Motor neuron (in vitro differentiated cells): ENCODE measurements at regions not wholly inside any gene's neighbourhood (a gene's known extent, or its start where the extent isn't known, plus 50 kb on each side); places are given as distances from the start of the nearest gene placed in this dataset.
"Not testable (repeated sequence)": the region's sequence is repeated elsewhere in the genome, so short reads cannot be mapped to it uniquely, and the experiment has no call there.

Experiments used
- ATAC-seq, 8 experiments: fragments of 200-7000 bp; cut with Tn5 transposase; replicated peaks in 6 of 8; 2 replicates each; pipeline ENCODE4 v1.8.0; 2021; ENCODE audit warnings: mild to moderate bottlenecking in 8 of 8, moderate library complexity in 8 of 8
- H3K27ac ChIP-seq, 2 donors: fragments of 250-450 bp; sonication (Bioruptor Pico); 2 replicates each; pipeline ENCODE4 v1.9.0; 2021; ENCODE audit warnings: antibody characterized with exemption in 2 of 2, mild to moderate bottlenecking in 2 of 2, moderate library complexity in 1 of 2
- H3K4me1 ChIP-seq, 2 donors: fragments of 250-450 bp; sonication (Bioruptor Pico); replicated peaks in 1 of 2; 2 replicates each; pipeline ENCODE4 v1.6.1; 2021; ENCODE audit warnings: antibody characterized with exemption in 2 of 2, mild to moderate bottlenecking in 2 of 2, moderate library complexity in 1 of 2
- H3K4me3 ChIP-seq, 5 donors: fragments of 250-450 bp; sonication (Bioruptor Pico); 2 replicates each; pipeline ENCODE4 v1.9.0; 2021; ENCODE audit warnings: antibody characterized with exemption in 5 of 5, mild to moderate bottlenecking in 5 of 5, moderate library complexity in 4 of 5
- WGBS, 10 experiments: fragments of 450-650 bp; shearing (Covaris generic); methylation state at CpG; one replicate each; pipeline ENCODE4 v1.0.0; 2022; 5-methylcytosine and 5-hydroxymethylcytosine counted together
- in situ Hi-C, 9 experiments: fragments of 400-800 bp; cut with MboI; loops; one replicate each; pipeline ENCODE4 v1.15.0; 2021; ENCODE audit warnings: low sequenced_read_pairs in 9 of 9, low pct_unique_long_range_greater_than_20kb in 2 of 9; ENCODE audit not compliant: unreplicated experiment in 9 of 9

DNA sequence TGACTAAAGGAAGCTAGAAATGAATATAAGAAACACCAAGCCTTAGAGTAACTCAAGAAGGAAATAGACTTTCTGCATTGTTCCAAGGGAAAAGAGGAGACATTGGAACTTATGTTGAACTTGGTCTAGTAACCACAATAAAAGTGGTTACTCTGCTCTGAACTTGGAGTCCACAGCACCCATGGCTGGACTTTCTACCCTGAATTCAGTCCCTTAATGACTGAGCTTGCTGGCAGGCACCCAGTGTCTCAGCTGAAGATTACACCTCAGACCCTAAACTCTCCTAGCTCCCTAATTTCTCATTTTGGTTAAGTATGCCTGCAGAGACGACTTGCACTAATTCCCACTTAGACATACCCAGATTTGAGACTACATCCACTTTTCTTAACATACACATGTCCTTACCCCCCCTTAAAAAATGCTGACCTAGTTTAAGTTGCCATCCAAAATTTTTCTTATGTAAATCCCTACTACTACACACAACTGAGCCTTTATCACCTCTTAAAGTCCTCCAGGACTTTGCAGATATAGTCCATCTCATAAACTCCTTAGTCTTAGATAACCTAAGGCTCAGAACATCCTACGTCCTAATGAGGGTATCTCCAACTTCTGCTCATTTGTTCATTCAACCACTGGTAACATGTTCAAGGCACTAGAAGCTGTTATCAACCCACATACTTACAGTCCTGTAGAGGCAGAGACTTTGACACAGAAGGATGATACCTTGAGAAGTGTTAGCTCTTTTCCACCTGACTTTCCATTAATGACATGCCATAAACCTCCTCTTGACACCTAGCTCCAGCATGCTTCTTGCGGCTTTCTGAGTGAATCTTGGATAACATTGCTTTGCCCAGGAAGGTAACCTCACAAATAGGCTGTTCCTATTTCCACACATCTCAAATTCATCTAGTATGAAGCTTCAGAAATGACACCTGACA, 129.8 kb downstream of the ALDH8A1 start:
- in situ Hi-C loops: loop anchor here in 3 of 9 experiments (10.0 to 25.0 kb wide), 4 partner anchors 383 to 658 kb away; no protein-coding TSS in a partner anchor
- no peak for ATAC-seq
- WGBS, 10 experiments: 60 to 100% (median 94%) methylated on average over 1 to 3 of the region's 3 CpGs; no CpG with 5 or more reads in 1 of the 10 experiments
- Histone ChIP-seq H3K4me3 (no peak overlapping the region), H3K4me1 (no peaks in the 10 kb centered on the region), H3K27ac (no peak overlapping the region)

DNA sequence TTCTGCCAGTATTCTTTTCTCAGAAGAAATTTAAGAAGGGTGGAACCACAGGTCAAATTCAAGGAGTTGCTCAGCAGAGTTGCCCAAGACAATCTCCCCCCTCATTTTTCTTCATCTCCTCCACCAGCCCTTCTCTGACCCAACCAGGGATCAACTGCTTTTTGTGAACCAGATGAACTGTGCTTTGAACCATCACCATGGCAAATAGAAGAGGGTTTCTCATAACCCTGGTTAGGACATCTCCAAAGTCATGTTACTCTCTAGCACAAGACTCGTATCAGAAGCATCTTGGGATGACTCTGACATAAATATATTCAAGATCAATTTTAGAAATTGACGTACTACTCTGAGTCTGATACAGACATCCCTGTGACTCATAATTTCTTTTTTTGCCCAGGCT, 130.7 kb downstream of the ALDH8A1 start:
- WGBS, 10 experiments: 14 to 100% (median 85%) methylated on average over 1 to 2 of the region's 2 CpGs; no CpG with 5 or more reads in 3 of the 10 experiments
- Histone ChIP-seq H3K27ac (no peak overlapping the region), H3K4me1 (no peaks in the 10 kb centered on the region), H3K4me3 (no peak overlapping the region)
- no peak for ATAC-seq
- in situ Hi-C loops: loop anchor here in 2 of 9 experiments (25.0 kb wide), 2 partner anchors 382 to 657 kb away; no protein-coding TSS in a partner anchor

DNA sequence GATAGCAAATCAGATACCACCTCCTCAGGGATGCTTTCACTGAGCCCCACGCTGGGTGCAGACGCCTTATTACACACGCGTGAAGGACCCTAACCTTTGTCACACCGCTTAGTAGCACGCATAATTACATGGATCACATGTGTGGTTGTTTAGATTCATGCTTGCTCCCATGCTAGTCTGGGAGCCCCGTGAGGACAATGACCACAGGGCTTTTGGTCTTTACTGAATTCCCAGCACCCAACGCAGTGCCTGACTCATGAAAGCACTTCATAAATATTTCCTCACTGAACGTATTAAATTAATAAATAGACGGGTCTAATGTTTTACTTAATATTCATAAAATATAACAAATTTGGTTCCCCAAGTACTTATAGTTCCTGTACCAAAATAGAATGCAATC, 132.5 kb downstream of the ALDH8A1 start:
- Histone ChIP-seq H3K27ac (no peak overlapping the region), H3K4me1 (no peaks in the 10 kb centered on the region), H3K4me3 (no peak overlapping the region)
- 87 to 100% (median 98%) methylated on average over 1 to 8 of the region's 10 CpGs for WGBS, 10 experiments
- in situ Hi-C loops: loop anchor here in 2 of 9 experiments (25.0 kb wide), 2 partner anchors 380 to 655 kb away; no protein-coding TSS in a partner anchor
- no peak for ATAC-seq

DNA sequence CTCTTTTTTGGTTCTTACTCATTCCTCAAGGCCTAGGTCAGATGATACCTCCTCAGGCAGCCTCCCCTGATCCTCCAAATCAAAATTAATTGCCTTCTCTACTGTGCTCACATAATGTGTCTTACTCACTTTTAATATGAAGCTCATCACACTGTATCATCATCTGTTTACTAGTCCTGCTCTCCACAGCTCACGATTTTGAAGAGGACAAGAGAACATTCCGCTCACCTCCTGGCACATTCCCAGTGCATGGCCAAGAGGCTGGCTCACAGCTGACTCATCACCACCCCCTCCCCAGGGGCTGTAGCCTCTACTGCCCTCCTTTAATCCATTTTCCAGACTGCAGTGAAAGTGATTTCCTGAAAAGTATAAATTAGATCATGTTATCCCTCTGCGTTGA, 133.1 kb downstream of the ALDH8A1 start:
- ATAC-seq: peak in 5 of 8 experiments; percentile 29 to 95 (median 46)
- WGBS, 10 experiments: 50 to 100% (median 80%) methylated on average over 1 to 3 of the region's 3 CpGs; no CpG with 5 or more reads in 1 of the 10 experiments
- Histone ChIP-seq H3K4me3 (no peak overlapping the region), H3K27ac (no peak overlapping the region), H3K4me1 (no peaks in the 10 kb centered on the region)
- in situ Hi-C loops: loop anchor here in 2 of 9 experiments (25.0 kb wide), 2 partner anchors 379 to 654 kb away; no protein-coding TSS in a partner anchor

DNA sequence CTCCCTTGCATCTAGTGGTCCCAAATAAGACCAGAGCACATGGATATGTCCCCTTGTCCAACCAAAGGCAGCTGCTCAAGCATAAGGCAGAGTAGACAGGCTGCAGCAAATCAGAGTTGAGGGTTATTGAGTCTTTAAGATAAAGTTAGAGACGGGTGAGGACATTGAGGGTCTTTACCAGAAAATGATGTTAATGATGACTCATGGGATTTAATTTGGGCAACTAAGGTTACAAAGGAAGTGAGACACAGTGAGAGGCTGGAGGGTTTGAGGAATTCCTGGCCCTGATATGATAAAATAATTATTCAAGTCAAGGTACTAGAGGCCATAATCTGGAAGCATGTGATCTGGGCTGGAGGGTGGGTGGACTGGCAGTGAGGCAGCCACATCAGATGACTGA, 133.6 kb downstream of the ALDH8A1 start:
- WGBS, 10 experiments: 0 to 83% (median 0%) methylated on average over 1 of the region's 1 CpG; no CpG with 5 or more reads in 7 of the 10 experiments
- H3K4me3 ChIP-seq: no peak overlapping the region
- H3K4me1 ChIP-seq: no peaks in the 10 kb centered on the region
- no peak overlapping the region for H3K27ac ChIP-seq
- no peak for ATAC-seq
- in situ Hi-C loops: loop anchor here in 2 of 9 experiments (25.0 kb wide), 2 partner anchors 379 to 654 kb away; no protein-coding TSS in a partner anchor

DNA sequence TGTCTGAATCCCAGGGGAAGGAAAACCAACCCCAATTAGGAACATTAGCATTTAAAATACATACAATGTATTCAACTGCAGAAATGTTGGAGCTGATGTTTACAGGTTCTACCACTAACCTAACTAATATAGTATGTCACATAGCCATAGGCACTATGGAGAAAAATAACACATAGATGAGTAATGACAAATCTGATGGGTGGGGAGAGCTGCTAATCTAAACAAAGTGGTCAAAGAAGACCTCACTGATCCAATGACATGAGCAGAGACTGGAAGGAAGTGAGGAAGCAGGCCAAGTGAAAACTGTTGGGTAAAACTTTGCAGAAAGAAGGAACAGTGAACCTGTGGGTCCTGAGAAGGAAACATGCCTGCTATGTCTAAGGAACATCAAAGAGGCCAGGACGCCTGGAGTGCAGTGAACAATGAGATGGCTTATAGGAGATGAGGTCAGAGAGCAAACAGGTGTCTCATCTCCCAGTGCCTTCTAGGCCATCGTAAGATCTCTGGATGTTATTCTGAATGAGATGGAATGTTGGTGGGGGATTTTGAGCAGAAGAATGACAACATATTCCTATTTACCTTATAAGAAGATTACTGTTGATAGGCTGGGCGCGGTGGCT, 135.7 kb downstream of the ALDH8A1 start:
- Histone ChIP-seq H3K27ac (no peak overlapping the region), H3K4me1 (no peaks in the 10 kb centered on the region), H3K4me3 (no peak overlapping the region)
- in situ Hi-C loops: loop anchor here in 2 of 9 experiments (25.0 kb wide), 2 partner anchors 377 to 652 kb away; no protein-coding TSS in a partner anchor
- 100% methylated on average over 1 to 3 of the region's 4 CpGs; no CpG with 5 or more reads in 4 of the 10 experiments for WGBS, 10 experiments
- ATAC-seq: peak in 2 of 8 experiments; percentile 51 to 65

DNA sequence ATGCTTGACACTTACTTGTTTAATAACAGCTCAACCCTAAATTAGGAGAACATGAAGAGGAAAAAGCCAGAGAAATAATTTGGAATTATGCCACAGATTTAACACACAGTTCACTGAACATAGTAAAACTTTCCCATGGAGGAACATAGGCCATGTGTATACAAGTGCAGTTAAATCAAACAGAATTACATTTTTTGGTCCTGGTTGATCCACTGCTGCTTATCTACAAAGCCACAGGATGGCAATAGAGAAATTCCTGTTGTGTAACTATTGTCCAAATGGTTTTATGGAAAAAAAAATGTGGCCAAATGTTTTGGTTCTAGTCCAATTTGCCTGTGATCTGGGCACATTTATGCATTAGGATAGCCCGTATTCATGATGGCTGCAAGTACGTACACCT, 136.8 kb downstream of the ALDH8A1 start:
- Histone ChIP-seq H3K4me3 (no peak overlapping the region), H3K27ac (no peak overlapping the region), H3K4me1 (no peaks in the 10 kb centered on the region)
- no peak for ATAC-seq
- 67 to 100% (median 92%) methylated on average over 1 to 2 of the region's 2 CpGs; no CpG with 5 or more reads in 4 of the 10 experiments for WGBS, 10 experiments
- in situ Hi-C loops: loop anchor here in 2 of 9 experiments (25.0 kb wide), 2 partner anchors 376 to 651 kb away; no protein-coding TSS in a partner anchor

DNA sequence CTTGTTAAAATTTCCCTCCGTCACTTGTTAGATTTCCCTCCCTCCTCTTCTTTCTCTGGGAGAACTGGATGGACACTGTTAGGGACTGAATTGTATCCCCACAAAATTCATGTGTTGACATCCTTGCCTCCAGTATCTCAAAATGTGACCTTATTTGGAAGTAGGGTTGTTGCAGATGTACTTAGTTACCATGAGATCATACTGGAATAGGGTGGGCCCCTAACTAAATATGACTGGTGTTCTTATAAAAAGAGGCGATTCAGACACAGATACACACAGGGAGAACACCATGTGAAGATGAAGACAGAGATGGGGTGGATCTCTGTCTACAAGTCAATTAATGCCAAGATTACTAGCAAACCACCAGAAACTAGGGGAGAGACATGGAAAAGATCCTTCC, 139.5 kb downstream of the ALDH8A1 start:
- 20 to 100% (median 92%) methylated on average over 1 to 2 of the region's 2 CpGs; no CpG with 5 or more reads in 2 of the 10 experiments for WGBS, 10 experiments
- ATAC-seq: peak in 3 of 8 experiments; percentile 63 to 96 (median 96)
- in situ Hi-C loops: loop anchor here in 2 of 9 experiments (25.0 kb wide), 2 partner anchors 373 to 648 kb away; no protein-coding TSS in a partner anchor
- peaks cover 7 to 12% of the 10 kb centered on the region in 2 donors for H3K4me1 ChIP-seq
- no peak overlapping the region for H3K4me3 ChIP-seq
- H3K27ac ChIP-seq: no peak overlapping the region

DNA sequence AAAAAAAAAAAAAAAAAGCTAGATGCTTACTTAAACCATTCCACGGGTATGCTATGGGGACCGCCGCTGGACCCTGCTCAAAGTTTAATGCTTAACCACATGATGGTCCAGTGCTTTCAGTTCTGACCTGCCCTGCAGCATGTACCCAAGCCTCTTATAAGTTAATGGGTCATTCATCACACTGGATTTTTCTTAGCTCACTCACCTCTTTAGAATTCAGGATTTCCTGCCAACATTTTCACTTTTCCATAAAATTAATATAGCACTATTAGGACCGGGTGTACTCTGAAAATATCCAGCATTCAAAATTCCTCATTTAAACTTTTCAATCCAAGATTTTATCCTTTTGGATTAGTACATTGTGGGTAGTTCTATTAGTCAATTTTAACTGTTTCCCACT, 140.8 kb downstream of the ALDH8A1 start:
- ATAC-seq: no peak
- H3K4me3 ChIP-seq: no peak overlapping the region
- in situ Hi-C loops: loop anchor here in 2 of 9 experiments (25.0 kb wide), 2 partner anchors 372 to 647 kb away; no protein-coding TSS in a partner anchor
- WGBS, 10 experiments: 0 to 100% (median 74%) methylated on average over 1 to 4 of the region's 4 CpGs
- no peak overlapping the region for H3K27ac ChIP-seq
- H3K4me1 ChIP-seq: peaks cover 7 to 12% of the 10 kb centered on the region in 2 donors

DNA sequence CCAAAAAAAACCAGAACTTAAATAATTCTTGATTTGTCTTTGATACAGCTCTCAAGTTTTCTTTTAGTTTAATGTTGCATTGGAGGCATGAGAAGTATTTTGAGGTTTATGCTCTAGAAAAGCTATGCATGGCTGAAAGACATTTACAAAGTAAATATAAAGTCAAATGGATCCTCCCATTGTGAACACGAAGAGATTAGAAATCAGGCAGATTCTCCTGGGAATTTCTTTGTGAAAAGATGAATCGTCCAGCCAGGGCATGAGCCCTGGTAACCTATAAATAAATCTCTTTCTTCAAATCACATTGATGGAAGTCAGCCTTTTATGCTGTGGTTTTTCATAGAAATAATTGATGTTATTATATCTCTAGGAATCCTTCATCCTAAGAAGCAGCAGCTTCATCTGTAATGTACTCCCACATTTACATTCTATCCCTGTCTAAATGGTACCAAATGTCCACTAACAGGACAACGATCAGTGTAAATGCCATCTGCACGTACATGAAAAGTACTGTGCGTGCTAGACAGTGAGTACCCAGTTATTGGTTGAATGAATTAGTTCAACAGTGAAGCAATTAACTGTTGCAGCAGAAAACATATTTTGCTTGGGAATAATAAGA, 143.6 kb downstream of the ALDH8A1 start:
- WGBS, 10 experiments: 21 to 100% (median 59%) methylated on average over 1 to 5 of the region's 5 CpGs
- ATAC-seq: peak in 4 of 8 experiments; percentile 32 to 69 (median 58)
- H3K27ac ChIP-seq: no peak overlapping the region
- peaks cover 7 to 12% of the 10 kb centered on the region in 2 donors for H3K4me1 ChIP-seq
- no peak overlapping the region for H3K4me3 ChIP-seq
- in situ Hi-C loops: loop anchor here in 2 of 9 experiments (25.0 kb wide), 2 partner anchors 369 to 644 kb away; no protein-coding TSS in a partner anchor

DNA sequence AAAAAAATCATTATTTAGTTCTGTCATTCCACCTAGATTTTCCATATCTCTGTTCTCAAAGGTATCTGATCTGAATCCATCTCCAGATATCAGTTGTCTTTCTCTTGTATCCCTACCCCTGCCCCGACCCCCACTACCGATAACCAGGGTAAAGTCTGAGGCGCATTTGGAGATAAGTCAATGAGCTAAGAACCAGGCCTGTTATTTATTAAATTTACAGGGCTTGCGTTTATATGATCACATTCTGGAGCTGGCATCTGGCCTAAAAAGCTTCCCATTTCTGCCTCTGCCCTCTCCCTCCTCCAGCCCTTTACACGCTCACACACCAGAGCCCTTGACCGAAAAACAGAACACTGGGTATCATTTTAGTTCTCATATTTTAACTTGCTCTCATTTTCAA, 144.7 kb downstream of the ALDH8A1 start:
- in situ Hi-C loops: loop anchor here in 2 of 9 experiments (25.0 kb wide), 2 partner anchors 368 to 643 kb away; no protein-coding TSS in a partner anchor
- 50 to 98% (median 91%) methylated on average over 2 to 6 of the region's 6 CpGs; no CpG with 5 or more reads in 3 of the 10 experiments for WGBS, 10 experiments
- peaks cover 7 to 17% of the 10 kb centered on the region in 2 donors for H3K4me1 ChIP-seq
- H3K27ac ChIP-seq: no peak overlapping the region
- no peak overlapping the region for H3K4me3 ChIP-seq
- ATAC-seq: no peak

DNA sequence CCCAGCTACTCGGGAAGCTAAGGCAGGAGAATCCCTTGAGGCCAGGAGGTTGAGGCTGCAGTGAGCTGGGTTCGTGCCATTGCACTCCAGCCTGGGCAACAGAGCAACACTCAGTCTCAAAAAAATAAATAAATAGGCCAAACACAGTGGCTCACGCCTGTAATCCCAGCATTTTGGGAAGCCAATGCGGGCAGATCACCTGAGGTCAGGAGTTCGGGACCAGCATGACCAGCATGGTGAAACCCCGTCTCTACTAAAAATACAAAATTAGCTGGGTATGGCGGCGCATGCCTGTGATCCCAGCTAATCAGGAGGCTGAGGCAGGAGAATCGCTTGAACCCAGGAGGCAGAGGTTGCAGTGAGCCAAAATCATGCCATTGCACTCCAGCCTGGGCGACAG, 145.6 kb downstream of the ALDH8A1 start:
- H3K4me1 ChIP-seq: peaks cover 7 to 17% of the 10 kb centered on the region in 2 donors
- WGBS, 10 experiments: 74 to 100% (median 94%) methylated on average over 1 to 5 of the region's 10 CpGs; no CpG with 5 or more reads in 2 of the 10 experiments
- in situ Hi-C loops: loop anchor here in 2 of 9 experiments (25.0 kb wide), 2 partner anchors 367 to 642 kb away; no protein-coding TSS in a partner anchor
- H3K4me3 ChIP-seq, ATAC-seq, H3K27ac ChIP-seq: not testable (repeated sequence)
